Stimulated activated CD4-positive, alpha-beta T cell treated with anti-CD3 and anti-CD28 coated beads, Interleukin-2, amount 100 ng/mL, for 48 hours (primary cell): ENCODE measurements at regions not wholly inside any gene's neighbourhood (a gene's known extent, or its start where the extent isn't known, plus 50 kb on each side); places are given as distances from the start of the nearest gene placed in this dataset.

Experiments
- DNase-seq, 2 donors: peaks; one replicate each; pipeline ENCODE4 v3.0.0-alpha.2; 2020

DNA sequence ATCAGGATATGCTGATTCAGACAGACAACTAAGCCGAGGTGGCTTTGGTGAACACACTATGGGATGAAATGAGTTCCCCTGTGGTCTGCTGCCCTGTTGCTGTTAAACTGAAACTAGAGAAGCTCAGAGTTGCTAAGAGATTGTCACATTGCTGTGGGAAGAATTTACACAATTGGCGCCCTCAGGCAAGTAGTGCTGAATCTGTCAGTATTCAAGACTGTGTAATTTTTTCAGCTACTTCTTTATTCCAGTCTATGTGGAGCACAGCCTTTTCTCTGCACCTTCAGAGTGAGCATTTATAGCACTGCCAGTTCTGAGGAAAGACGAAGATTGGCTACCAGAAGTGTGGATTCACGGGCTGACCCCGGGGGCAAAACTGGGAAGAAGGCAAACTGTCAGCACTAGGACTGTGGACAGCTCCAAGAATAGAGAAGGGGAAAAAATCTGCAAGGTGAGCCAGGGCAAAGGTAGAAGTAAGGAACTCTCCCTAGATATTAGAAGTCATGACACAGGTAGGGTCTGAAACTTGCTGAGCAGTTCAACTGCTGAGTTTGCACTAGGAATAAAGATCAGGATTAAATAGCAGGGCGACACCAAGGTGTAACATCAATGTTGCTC, 218.8 kb upstream of the TMPO start:
- no peak for DNase-seq

DNA sequence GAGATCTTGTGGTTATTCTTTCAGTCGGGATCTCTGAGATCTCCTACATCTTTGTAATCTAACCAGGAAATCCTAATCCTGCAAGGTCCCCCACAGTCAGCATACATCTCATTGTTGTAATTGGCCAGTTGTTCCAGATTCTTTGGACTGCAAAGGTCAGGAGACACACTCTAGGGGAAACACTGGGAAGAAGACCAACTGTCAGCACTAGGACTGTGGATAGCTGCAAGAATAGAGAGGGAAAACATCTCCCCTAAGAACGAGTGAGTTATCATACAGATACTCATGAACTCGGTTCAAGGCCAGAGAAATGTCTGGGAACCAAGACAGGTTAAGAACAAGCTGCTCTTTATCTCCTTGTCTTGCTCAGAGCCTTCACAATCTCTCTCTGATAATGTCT, 217.9 kb upstream of the TMPO start:
- no peak for DNase-seq

DNA sequence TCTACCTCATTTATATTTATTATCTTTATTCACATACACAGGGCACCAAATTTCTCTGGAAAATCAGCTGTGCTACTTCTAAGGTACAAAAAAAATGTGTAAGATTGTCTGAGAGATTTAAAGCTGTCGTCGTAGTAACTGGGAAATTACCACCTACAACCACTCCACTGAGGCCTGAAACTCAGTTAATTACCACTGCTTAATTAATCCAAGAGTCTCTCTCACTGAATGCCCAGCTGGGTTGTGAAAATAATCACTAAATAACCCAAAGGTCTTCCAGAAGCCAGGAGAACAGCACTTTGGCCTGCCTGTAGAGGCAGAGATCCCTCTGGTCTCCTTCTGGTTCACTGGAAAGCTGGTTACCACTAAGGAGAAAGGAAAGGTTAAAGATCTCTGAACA, 207.2 kb upstream of the TMPO start:
- DNase-seq: no peak

DNA sequence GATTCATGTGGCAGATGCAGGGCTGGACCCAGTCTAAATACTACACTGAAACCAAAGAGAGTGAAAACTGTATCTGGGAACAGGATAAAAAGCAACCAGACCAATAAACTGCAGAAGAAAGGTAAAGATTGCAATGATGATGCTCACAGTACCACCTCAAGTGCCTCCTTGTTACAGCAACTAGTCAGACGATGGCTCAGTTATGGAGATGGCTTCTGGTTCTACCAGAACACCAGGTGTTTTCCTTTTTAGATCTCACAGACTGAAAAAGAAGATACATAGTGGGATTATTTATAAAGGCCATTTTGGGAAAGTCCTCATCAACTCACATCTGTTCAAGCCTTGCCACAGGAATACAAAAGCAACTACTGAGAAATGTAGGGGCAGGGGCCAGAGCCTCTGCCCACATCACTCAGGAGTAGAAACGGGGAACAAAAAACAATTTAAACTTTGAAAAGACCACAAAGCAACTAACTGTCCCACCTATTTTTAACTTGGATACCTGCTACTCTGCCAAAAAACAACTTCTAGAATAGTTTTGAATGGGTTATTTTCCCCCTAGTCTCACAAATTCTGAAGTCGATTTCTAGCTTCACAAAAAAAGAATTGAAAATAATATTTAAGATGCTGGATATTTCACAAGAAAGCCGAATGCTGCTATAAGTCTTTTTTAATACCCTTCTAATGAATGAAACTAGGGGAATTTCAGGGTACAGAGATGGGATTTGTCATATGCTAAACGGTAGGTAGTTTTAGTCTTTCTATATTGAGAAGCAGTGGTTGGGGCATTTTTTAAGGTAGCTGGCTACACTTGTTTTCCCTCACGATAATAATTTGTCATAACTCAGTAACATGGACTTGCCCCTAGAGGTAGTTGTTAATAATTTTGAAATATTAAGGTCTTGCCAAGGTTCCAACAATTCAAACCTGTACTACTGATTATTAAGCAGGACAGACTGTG, 197.2 kb upstream of the TMPO start:
- no peak for DNase-seq

DNA sequence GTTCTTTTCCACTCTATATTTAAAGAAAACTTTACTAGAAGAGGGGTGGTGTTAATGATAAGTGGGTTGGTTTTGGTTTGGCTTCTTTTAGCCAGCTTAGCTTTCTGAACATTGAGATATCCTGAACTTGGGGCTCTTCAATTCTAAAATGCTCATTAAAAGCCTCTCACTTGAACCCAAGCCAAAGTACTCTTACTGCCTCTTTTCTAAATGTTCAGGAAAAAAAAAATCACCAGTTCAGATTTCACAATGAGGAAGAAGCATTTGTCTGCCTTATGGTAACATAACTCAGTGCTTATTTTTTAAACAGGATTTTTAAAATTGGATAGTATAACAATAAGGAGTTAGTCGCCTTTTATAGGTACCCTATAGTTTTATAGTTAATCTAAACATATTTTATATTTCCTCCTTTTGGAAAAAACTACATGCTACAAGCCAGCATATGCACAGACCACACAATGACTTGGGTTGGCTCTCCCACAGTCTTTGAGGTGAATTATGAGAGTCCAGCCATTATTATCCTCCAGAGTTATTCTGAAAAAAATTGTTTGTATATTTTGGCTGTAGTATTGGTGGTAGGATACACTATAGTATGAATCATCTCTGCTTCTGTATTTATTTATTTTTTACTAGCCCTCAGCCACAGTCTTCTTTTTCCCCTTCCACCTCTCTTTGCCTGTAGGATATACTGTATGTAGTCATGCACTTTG, 195.5 kb upstream of the TMPO start:
- no peak for DNase-seq

DNA sequence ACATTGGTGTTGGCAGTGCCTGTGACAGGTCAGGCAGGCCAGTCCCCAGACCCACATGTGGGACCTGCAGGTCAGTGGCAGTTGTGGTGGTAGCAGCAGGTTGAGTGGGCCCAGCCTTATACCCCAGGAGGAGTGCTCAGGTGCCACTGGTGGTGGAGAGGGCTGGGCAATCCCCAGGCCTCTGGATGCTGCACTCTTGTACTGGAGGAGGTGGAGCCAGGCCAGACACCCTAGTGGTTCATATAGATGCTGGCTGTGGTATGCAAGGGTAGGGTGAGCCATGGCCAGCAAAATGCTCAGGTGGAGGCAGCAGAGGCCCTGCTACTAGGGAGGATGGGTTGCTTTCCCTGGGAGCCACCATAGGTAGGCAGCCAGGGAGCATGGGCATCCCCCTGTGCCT, 190.4 kb upstream of the TMPO start:
- DNase-seq: no peak

DNA sequence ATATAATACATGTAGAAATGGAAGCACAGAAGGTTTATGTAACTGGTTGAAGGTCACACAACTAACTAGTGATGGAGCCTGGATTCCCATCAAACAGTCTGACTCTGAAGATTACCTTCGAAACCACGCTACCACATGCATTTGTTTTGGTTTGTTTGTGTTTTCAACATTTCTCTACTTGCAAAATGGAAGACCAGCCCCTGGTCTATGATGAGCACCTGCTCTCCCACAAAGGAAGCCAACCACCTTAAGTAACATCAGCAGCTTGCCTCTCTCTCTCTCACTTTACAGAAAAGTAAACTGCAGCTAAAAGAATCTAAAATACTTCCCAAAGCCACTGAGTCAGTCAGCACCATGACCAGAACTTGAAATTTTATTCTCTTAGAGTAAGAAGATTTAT, 186.9 kb upstream of the TMPO start:
- no peak for DNase-seq

DNA sequence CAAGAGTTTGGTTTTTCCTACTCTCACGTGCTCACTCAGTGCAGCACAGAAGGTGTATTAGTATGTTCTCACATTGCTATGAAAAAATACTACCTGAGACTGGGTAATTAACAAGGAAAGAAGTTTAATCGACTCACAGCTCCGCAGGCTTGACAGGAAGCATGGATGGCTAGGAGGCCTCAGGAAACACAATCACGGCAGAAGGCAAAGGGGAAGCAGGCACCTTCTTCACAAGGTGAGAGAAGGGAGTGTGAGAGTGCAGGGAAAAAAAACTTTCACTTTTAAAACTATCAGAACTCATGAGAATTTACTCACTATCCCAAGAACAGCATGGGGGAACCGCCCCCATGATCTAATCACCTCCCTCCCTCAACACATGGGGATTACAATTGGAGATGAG, 185.8 kb upstream of the TMPO start:
- DNase-seq: no peak

DNA sequence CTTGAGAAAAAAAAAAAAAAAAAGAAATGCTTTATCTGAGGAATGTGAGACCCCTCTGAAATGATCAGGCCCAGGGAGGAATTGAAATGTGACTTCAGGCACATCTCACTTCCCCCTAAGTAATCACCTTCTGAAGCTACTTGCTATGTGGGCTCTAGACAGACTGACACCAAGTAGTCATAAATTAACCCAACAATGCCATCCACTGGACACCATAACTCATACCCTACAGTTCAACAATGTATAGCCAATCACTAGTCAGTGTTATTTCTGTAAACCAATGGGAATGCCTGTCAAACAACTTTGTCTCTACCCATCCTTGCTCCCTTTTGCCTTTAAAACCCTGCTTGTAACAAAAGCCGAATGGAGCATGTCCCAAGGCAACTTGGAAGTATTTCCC, 182.7 kb upstream of the TMPO start:
- DNase-seq: no peak

DNA sequence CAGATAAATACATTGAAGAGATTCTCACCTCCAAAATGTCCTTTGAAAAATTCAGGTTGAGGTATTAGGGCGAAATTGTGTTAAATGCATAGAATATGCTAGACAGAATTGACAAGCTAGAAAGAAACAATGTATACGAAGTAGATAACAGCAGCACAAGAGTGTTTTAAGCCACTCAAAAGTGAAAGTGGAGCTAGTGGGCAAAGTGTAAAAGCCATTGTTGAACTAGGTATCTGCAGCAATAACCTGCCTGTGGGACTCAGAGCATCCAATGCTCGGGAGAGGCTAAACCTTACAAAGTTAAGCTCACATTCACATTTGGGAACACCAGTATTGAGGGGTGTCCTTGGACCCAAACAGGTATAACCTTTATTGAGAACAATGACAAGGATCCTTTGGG, 180.6 kb upstream of the TMPO start:
- DNase-seq: no peak

DNA sequence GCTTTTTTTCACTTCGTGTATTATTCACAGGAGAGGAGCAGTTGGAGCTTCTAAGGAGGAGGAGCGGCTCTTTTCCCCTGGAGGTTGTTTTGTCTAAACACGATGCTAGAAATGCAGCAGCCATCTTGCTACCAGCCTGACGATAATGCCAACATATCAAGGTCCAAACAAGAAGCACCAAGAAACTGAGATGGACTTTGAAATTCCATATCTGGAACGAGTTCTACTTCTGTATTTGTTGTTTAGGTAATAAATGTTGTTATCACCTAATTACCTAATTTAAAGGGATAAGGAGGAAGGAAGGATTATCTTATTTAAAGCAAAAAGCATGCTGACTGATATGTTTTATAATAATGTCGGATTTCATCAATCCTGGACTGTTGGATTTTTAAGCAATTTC, 174.4 kb upstream of the TMPO start:
- no peak for DNase-seq

DNA sequence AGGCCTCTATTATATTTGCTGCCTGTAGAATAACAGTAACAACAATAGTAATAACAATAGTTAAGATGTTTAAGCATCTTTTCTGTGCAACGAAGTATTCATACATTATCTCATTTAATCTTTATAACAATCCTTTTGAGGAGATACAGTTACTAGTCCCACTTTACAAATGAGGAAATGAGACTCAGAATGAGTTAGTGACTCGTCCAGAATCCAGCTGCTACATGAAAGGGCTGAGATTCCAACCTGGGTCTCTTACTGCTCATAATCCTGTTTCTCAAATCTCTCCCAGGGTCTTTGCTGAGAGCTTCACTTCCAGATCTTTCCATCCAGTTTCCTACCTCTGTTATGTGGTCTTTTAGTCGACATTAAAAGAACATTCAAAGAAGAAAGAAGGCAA, 173.7 kb upstream of the TMPO start:
- DNase-seq: no peak

DNA sequence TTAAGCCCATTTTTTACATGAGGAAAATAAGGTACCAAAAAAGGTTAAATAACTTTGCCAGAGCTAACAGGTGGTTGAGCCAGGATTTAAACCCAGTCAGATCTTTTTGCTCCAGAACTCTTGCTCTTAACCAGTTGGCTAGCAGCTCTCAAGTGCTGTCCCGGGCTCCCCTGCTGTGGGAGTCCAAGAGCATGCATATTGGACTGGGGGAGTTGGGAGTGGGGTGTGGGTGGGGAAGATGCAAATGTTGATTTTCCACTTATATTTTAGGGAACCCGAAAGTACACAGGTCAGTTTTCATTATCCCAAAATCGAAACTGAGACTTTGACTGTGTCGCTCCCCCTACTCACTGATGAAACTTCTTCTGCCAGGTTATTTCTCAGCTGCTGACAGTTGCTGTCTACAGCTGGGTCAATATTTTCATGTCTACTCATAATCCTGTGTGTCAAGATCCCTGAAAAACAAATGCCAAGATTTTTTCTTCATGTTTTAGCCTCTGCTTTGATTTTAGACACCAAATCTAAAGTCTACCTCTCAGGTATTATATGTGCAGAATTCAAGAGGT, 172.3 kb upstream of the TMPO start:
- no peak for DNase-seq

DNA sequence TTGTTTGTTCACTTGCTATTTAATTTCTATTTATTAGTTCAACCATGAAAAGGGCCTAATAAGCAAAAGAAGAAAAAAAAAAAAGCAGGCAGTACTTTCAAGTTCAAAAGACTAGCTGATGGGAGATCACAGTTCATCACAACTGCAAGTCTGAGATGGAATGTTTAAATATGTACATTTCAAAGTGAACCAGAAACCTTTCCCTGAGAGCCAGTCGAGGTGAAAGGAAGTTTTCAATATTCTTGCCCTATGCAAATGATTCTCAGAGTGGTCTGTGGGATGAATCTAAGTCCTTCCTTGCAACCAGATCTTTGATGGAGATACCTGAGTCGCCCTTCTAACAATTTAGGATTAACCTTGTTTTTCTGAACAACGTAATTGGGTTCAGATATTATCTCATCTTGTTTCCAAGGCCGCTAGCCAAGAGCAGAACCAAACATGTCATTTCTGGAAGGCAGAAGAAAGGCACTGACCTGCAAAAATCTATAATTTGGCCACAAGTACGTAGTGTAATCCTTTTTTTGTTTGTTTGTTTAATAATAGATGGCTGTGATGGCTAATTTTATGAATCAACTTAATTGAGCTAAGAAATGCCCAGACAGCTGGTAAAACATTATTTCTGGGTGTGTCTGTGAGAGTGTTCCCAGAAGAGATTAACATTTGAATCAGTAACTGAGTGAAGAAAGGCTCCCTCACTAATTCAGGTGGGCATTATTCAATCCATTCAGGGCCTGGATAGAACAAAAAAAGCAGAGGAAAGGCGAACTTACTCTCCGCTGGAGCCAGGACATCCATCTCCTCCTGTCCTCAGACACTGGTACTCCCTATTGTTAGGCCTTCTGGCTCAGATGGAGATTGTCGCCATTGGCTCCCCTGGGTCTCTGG, 171.1 kb upstream of the TMPO start:
- no peak for DNase-seq

DNA sequence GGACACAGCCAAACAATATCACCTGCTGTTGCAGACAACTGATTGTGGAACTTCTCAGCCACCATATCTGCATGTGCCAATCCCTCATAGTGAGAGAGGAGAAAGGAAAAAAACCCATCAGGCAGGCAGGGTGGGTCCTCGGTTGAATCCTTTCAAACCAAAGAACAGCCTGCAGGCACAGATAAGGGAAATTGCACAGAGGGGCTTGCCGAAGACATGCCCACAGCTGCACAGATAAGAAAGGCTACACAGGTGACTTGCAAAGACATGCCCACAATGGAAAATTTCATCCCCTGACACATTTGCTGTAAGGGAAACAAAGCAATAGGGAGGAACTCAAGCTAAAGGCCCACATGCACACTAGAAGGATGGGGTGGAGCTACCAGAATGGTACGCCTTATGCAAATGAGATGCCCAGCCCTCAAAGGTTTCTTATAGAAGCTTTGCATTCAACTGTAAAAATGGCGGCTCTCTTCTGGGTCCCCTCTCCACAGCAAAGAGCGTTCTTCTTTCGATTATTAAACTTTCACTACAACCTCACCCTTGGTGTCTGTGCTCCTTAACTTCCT, 170.0 kb upstream of the TMPO start:
- DNase-seq: no peak

DNA sequence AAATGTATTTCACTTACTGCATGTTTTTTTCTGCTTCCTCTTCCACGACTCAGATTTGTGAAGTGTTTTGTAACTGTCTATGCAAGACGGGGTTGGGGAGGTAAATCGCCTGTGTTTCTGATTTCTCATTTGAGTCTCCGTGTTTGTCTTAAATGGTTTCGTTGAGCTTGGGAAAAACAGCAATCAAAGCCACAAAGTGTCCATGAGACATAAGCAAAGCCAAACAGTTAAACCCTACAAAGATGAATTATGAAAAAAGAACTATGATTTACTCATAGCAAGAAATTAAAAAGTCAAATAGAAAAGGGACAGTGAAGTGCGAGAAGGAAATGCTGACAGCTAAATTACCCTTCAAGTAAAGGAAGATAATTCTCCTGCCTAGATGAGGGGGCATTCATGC, 164.3 kb upstream of the TMPO start:
- DNase-seq: no peak

DNA sequence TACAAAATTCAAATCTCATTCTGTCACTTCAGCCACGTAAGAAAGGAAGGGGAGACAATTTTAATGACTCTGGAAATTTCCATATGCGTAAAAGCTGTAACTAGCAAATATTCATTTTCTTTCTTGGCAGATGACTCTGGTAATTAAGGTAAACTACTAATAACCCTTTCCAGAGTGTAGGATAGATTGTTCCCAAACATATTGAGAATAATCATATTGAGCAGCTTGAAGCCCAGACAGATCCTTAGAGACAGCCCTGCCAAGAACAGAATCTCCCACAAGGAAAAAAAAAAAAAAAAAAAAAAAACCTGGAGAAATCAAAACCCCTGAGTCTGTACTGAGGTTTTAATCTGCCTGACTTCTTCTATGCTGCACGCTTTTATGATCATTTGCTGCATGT, 163.6 kb upstream of the TMPO start:
- no peak for DNase-seq

DNA sequence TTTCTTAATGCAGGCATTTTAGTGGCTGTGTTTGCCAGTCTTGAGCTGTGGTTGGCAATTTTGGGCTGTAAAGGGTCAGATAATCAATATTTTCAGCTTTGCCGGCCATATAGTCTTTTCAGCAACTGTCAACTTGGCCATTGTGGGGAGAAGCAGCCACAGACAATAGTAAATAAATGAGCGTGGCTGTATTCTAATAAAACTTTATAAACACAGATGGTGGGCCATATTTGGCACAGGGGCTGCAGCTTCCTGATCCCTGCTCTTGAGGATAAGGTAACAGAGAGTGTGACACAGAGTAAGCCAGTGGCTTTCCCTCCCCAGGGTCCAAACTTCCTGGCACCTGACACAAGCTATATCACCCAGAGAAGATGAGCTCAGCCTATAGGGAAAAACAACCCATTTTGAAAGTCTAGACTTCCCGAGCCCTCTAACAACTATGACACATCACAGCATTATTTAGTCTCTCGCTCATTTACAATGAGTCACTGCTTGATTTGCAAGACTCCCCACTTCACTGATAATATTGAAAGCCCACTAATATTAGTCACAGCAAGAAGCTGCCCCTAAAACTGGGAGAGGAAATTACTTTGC, 163.1 kb upstream of the TMPO start:
- no peak for DNase-seq

DNA sequence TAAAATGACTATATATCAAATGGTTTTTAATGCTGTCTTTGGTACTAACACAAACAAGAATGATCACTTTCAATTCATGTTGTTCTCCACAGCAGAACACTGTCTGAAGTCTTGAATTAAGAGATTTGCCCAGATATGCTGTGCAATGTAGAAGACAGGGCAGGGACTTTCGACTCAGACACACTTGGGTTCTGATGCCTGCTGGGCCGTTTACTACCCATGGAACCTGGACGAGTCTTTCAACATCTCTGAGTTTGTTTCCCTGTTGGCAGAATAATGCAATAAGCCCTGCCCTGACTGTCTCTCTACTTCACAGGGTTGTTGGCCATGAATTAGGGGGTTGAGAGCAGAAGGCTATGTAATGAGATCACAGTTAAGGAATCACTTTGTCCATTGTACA, 162.6 kb upstream of the TMPO start:
- DNase-seq: no peak

DNA sequence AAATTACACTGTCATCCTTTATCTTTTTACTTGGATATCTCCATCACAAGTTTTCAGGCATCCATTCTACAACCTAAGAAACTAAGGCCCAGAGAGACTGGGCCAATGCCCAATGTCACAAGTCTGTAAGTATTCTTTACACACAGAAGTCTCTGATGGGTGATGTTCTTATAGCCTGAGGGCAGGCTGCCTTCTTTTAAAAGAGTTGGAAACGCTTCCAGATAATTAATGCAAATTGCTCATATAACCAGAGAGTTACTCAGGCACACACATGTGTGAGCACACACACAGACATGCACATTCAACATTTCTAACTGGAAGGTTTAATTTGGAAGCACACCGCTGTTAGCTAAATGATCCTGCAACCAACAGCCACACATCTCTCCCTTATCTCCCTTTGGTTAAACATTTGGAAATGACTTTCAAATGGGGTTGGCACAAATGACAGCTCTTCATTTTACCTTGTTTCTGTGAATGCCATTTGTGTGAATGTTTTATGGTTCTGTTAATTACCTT, 160.8 kb upstream of the TMPO start:
- DNase-seq: no peak

DNA sequence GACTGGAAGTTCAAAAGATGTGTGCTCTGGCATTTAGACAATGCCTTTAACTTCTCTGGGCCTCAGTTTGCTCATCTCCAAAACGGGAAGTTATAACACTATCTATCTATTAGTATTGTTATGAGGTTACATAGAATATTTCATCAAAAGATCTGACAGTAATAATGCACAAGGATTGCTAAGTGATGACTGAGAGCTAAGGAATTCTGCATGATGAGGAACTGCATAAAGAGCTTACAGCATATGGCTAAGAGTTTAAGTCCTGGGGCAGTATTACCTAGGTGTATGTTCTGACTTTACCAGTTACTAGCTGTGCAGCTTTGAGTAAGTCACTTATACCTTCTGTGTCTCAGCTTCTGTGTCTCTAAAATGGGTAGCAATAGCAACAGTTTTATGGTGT, 160.1 kb upstream of the TMPO start:
- DNase-seq: no peak

DNA sequence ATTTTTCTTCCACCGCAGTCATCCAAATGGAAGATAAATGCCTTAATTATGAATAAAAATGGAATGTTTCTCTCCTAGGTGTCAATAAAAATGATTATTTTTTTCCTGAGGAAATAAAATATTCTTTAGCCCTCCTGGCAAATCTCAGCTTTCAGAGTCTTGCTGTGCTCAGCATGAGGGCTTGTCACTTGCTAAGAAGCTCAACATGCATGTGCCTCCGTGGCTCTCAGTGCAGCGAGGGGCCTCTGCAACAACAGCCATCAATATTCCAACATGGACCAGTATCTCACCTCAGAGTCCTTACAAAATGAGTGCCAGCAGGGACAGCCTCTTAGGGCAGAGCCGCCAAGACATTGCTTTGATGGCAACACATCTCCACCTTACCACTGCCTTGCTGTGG, 159.5 kb upstream of the TMPO start:
- DNase-seq: no peak
